Mucosa of descending colon (tissue), 3 donors: ENCODE measurements at regions not wholly inside any gene's neighbourhood (a gene's known extent, or its start where the extent isn't known, plus 50 kb on each side); places are given as distances from the start of the nearest gene placed in this dataset.

ENCODE experiments used
- ATAC-seq: fragments of 200-7000 bp; cut with Tn5 transposase; one replicate; pipeline ENCODE4 v1.9.1; 2020; ENCODE audit warnings: mild to moderate bottlenecking, moderate library complexity
- DNase-seq, 3 donors: peaks; one replicate each; pipeline ENCODE4 v3.0.0-alpha.2; 2020
- H3K36me3 ChIP-seq: fragments of 200-600 bp; one replicate; pipeline ENCODE4 v1.8.0; 2021; ENCODE audit warnings: low read depth, mild to moderate bottlenecking
- H3K4me1 ChIP-seq: fragments of 200-600 bp; one replicate; pipeline ENCODE4 v1.8.0; 2021; ENCODE audit warnings: low read depth, mild to moderate bottlenecking
- H3K4me3 ChIP-seq: fragments of 200-600 bp; one replicate; pipeline ENCODE4 v1.8.0; 2021; ENCODE audit warnings: mild to moderate bottlenecking
- H3K9me3 ChIP-seq: fragments of 200-600 bp; one replicate; pipeline ENCODE4 v1.8.0; 2021; ENCODE audit warnings: mild to moderate bottlenecking
- intact Hi-C, 2 donors: fragments of 100-400 bp; cut with DNase I in 1 of 2; cut with micrococcal nuclease in 1 of 2; formaldehyde crosslinking; loops; one replicate each; pipeline versions ENCODE4 v1.11.0 to v1.11.1; 2022; cut with DNase I, micrococcal nuclease
- TF ChIP-seq, protein P1 (sequence below): fragments of 200-600 bp; IDR thresholded peaks from one replicate; pipeline ENCODE4 v1.8.0; 2022; ENCODE audit warnings: antibody characterized with exemption, mild to moderate bottlenecking
- donor health status: DM: no; HTN: no; CAD: no; lungs with moderate emphysema.
- donor health status: DM: no; HTN: no; CAD: no.
- donor health status: DM: no; HTN: yes; CAD: no.

DNA sequence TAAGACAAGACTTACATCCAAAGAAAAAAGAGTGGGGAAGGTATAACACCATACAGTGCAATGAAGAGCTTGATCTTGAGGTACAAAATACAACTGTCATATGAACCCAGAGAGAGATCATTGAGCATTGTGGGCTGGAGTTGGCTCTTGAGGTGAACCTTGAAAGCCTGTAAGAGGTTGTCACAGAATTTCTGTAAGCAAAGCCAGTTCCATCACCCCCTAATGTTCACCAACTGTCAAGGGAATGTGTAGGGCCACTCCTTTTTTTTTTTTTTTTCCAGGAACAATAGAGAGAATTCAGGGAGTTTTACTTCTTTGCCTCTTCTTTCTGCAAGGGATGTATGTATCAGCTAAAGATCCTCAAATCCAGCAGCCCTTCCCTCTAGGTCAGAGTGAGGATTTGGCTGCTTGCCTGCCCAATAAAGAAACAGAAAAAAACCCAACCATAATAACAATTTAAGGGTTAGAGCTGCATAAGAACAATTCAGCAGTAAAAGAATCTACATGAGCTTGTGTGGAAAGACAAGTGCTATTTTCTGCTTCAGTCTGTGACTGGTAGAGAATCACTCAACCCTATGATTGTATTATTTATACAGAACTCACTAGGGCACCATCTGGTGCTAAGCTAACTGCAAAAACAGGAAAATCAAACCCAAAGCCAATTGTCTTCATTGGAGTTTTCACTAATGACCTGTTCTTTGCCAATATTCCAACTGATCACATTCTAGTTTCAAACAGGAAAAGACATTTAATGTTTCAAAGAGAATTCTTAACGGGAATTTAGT, 217.5 kb upstream of the TEX13C start:
- ATAC-seq (no peak), DNase-seq (no peak)
- intact Hi-C loops, result no loop called here
- TF ChIP-seq, protein P1, sequence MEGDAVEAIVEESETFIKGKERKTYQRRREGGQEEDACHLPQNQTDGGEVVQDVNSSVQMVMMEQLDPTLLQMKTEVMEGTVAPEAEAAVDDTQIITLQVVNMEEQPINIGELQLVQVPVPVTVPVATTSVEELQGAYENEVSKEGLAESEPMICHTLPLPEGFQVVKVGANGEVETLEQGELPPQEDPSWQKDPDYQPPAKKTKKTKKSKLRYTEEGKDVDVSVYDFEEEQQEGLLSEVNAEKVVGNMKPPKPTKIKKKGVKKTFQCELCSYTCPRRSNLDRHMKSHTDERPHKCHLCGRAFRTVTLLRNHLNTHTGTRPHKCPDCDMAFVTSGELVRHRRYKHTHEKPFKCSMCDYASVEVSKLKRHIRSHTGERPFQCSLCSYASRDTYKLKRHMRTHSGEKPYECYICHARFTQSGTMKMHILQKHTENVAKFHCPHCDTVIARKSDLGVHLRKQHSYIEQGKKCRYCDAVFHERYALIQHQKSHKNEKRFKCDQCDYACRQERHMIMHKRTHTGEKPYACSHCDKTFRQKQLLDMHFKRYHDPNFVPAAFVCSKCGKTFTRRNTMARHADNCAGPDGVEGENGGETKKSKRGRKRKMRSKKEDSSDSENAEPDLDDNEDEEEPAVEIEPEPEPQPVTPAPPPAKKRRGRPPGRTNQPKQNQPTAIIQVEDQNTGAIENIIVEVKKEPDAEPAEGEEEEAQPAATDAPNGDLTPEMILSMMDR, result no peak
- Histone ChIP-seq H3K4me3 (no peak overlapping the region), H3K36me3 (no peaks in the 10 kb centered on the region), H3K4me1 (no peaks in the 10 kb centered on the region), H3K9me3 (no peaks in the 10 kb centered on the region)

DNA sequence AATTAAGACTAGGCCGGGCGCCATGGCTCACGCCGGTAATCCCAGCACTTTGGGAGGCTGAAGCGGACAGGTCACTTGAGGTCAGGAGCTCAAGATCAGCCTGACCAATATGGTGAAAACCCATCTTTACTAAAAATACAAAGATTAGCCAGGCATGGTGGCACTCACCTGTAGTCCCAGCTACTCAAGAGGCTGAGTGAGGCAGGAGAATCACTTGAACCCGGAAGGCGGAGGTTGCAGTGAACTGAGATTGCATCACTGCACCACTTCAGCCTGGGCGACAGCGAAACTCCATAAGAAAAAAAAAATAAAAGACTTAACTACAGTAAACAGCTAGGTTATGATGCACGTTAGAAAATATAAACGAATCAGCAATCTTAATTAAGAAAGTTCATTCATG, 216.0 kb upstream of the TEX13C start:
- no peaks in the 10 kb centered on the region for H3K4me1 ChIP-seq
- intact Hi-C loops, result no loop called here
- no peaks in the 10 kb centered on the region for H3K36me3 ChIP-seq
- ATAC-seq (no peak), DNase-seq (no peak)
- H3K9me3 ChIP-seq, result no peaks in the 10 kb centered on the region
- H3K4me3 ChIP-seq, result no peak overlapping the region
- TF ChIP-seq, protein P1, result no peak

DNA sequence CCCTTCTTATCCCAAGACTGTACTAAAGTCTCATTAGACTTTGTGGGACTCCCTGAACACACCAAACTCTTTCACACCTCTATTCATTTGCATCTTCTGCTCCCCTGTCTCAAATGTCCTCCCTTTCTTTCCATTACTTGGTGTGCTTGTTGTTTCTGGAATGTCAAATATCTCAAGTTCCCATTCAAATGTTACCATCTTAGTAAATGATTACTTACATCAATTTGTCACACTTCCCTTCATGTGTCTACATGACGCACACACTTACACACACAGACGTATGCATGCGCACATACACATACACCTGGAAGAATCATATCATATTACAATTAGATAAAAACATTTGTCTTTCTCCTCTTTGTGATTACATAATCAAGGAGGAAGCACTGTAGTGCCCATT, 210.8 kb upstream of the TEX13C start:
- ATAC-seq, result no peak
- H3K36me3 ChIP-seq, result no peaks in the 10 kb centered on the region
- intact Hi-C loops, result no loop called here
- no peaks in the 10 kb centered on the region for H3K4me1 ChIP-seq
- H3K9me3 ChIP-seq, result no peaks in the 10 kb centered on the region
- TF ChIP-seq, protein P1, result no peak
- H3K4me3 ChIP-seq, result no peak overlapping the region
- DNase-seq, result no peak

DNA sequence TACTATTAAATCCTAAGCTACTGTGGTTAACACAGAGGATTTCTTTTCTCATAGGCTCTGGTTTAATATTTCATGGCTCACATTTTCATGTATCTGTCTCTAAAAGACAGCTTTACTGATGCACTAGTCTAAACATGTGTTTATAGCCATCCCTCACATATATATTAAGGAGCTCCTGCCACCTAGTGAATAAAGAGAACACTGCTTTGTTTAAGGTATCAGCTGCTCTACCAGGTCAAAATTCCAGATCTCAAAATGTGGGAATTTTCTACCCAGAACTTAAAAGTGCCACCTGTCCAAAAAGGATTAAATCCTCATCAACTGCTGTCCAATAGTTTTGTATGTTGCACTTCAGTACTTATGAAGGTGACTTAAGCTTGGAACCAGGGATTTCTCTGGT, 188.5 kb upstream of the TEX13C start:
- TF ChIP-seq, protein P1, result no peak
- H3K4me1 ChIP-seq, result no peaks in the 10 kb centered on the region
- ATAC-seq, result no peak
- intact Hi-C loops, result no loop called here
- H3K9me3 ChIP-seq, result no peaks in the 10 kb centered on the region
- no peak overlapping the region for H3K4me3 ChIP-seq
- DNase-seq, result no peak
- no peaks in the 10 kb centered on the region for H3K36me3 ChIP-seq

DNA sequence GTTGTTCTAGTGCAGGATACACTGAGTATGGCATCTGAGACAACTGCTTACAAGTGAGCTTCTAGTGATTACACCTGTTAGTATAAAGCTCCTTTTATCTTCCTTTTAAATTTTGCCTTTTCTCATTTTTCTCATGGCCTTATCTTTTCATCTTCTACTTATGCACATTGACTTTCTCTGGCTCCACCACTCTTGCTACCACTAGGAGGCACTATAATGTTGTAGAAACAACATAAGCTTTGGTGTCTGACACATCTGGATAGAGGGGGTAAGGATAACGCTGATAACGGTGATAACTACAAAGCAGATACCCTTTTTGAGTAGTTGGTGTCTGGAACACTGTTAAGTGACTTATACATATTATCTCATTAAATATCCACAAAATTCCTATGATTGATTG, 187.4 kb upstream of the TEX13C start:
- Histone ChIP-seq H3K36me3 (no peaks in the 10 kb centered on the region), H3K4me1 (no peaks in the 10 kb centered on the region), H3K4me3 (no peak overlapping the region), H3K9me3 (no peaks in the 10 kb centered on the region)
- intact Hi-C loops, result no loop called here
- TF ChIP-seq, protein P1, result no peak
- no peak for DNase-seq
- ATAC-seq, result no peak
